Loucy (cell line): ENCODE measurements at regions not wholly inside any gene's neighbourhood (a gene's known extent, or its start where the extent isn't known, plus 50 kb on each side); places are given as distances from the start of the nearest gene placed in this dataset.

Experiments
- H2AFZ ChIP-seq: fragments of 200-600 bp; sonication (generic); 2 replicates; pipeline ENCODE4 v1.6.0; 2016; ENCODE audit warnings: antibody characterized with exemption, mild to moderate bottlenecking, low read length, moderate library complexity
- H3F3A ChIP-seq: fragments of 200-600 bp; 2 replicates; pipeline ENCODE4 v1.6.0; 2016; ENCODE audit warnings: antibody characterized with exemption, low read depth, mild to moderate bottlenecking
- H3K27me3 ChIP-seq: fragments of 200-600 bp; sonication (generic); 2 replicates; pipeline ENCODE4 v1.6.1; 2014; ENCODE audit warnings: low read length, mild to moderate bottlenecking; ENCODE audit not compliant: insufficient read depth, poor library complexity, severe bottlenecking
- H3K36me3 ChIP-seq: fragments of 200-600 bp; sonication (generic); 2 replicates; pipeline ENCODE4 v1.6.1; 2016; ENCODE audit warnings: low read length; ENCODE audit not compliant: insufficient read depth
- H3K4me1 ChIP-seq: fragments of 200-600 bp; sonication (generic); 2 replicates; pipeline ENCODE4 v1.5.1; 2014; ENCODE audit warnings: low read length, mild to moderate bottlenecking; ENCODE audit not compliant: insufficient read depth, poor library complexity, severe bottlenecking
- H3K4me2 ChIP-seq: fragments of 200-600 bp; sonication (generic); 2 replicates; pipeline ENCODE4 v1.6.0; 2014; ENCODE audit warnings: antibody characterized with exemption, low read length, low read depth, mild to moderate bottlenecking; ENCODE audit not compliant: poor library complexity, severe bottlenecking
- H3K4me3 ChIP-seq: fragments of 200-600 bp; sonication (generic); 2 replicates; pipeline ENCODE4 v1.5.1; 2014; ENCODE audit warnings: low read length, mild to moderate bottlenecking, mixed read lengths; ENCODE audit not compliant: poor library complexity, severe bottlenecking
- H3K79me2 ChIP-seq: fragments of 200-600 bp; sonication (generic); 2 replicates; pipeline ENCODE4 v1.6.1; 2014; ENCODE audit warnings: low read length; ENCODE audit not compliant: insufficient read depth
- H3K9ac ChIP-seq: fragments of 200-600 bp; sonication (generic); 2 replicates; pipeline ENCODE4 v1.6.0; 2014; ENCODE audit warnings: mild to moderate bottlenecking, low read depth, low read length, moderate library complexity; ENCODE audit not compliant: poor library complexity, severe bottlenecking
- H3K9me2 ChIP-seq: fragments of 200-600 bp; sonication (generic); replicated peaks from 2 replicates; pipeline ENCODE4 v1.6.1; 2016; ENCODE audit warnings: low read depth, low read length, mixed read lengths
- H3K9me3 ChIP-seq: fragments of 200-600 bp; sonication (generic); 2 replicates; pipeline ENCODE4 v1.6.1; 2014; ENCODE audit warnings: mild to moderate bottlenecking, antibody characterized with exemption, low read length, low read depth; ENCODE audit not compliant: insufficient read depth
- H4K20me1 ChIP-seq: fragments of 200-600 bp; sonication (generic); 2 replicates; pipeline ENCODE4 v1.6.0; 2014; ENCODE audit warnings: antibody characterized with exemption, low read length, mild to moderate bottlenecking; ENCODE audit not compliant: insufficient read depth, poor library complexity, severe bottlenecking
- CTCF ChIP-seq: fragments of 200-600 bp; sonication (generic); conservative IDR thresholded peaks from 2 replicates; pipeline ENCODE4 v1.5.1; 2014; ENCODE audit warnings: mild to moderate bottlenecking, antibody characterized with exemption, low read length
- EZH2phosphoT487 ChIP-seq: fragments of 200-600 bp; IDR thresholded peaks from 2 replicates; pipeline ENCODE4 v1.6.1; 2018; ENCODE audit warnings: antibody characterized with exemption, mild to moderate bottlenecking, moderate library complexity, borderline replicate concordance

DNA sequence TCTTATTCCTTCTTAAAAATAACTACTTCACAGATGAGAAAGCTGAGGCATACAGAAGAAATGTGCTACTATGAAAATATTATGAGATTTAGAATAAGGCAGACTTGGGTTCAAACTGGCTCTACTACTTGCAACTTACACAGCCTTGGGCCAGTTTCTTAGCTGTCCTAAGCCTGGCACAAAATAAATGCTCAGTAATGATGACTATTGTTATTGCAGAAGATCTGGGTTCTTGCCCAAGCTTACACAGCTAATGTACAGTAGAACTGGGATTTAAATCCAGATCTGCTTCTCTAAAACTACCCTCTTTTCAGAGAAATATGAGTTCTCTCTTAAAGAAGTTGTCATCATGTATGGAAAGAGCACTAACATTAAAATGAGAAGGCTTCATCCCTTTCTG lies 228.2 kb upstream of the TPRG1 start:
- no peaks in the 10 kb centered on the region for H3K4me1 ChIP-seq
- H3K4me2 ChIP-seq: no peak overlapping the region
- no peaks in the 10 kb centered on the region for H3K27me3 ChIP-seq

DNA sequence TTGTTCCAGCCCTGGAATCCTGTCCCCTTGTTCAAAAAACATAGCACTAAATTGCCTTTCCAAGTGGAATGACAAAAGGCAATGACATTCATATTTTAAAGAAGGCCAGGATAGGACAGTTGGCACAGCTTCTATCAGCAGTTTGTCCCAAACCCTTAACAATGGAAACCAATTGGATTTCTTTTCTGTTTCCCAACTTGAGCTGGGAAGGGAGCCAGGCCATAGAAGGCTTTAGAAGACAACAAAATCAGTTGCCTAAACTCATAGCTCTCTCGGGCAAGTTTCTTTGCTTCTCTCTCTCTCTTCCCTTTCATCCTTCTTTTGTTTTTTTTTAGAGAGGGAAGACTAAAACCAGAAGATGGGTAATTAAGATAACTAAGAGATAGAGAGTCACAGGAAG lies 227.7 kb upstream of the TPRG1 start:
- Histone ChIP-seq H3K4me2 (no peak overlapping the region), H3K4me3 (no peak overlapping the region)
- TF ChIP-seq EZH2phosphoT487 (no peak), CTCF (no peak)

More for the DNA sequence above, 228.2 kb upstream of the TPRG1 start:
- Histone ChIP-seq H2AFZ (no peak overlapping the region), H3K9me3 (no peaks in the 10 kb centered on the region), H3K4me3 (no peak overlapping the region), H3K9me2 (no peaks in the 10 kb centered on the region), H3K36me3 (no peaks in the 10 kb centered on the region), H3K9ac (no peak overlapping the region), H4K20me1 (no peaks in the 10 kb centered on the region), H3F3A (no peaks in the 10 kb centered on the region), H3K79me2 (no peaks in the 10 kb centered on the region)
- no peak for TF ChIP-seq CTCF
- TF ChIP-seq EZH2phosphoT487: no peak

DNA sequence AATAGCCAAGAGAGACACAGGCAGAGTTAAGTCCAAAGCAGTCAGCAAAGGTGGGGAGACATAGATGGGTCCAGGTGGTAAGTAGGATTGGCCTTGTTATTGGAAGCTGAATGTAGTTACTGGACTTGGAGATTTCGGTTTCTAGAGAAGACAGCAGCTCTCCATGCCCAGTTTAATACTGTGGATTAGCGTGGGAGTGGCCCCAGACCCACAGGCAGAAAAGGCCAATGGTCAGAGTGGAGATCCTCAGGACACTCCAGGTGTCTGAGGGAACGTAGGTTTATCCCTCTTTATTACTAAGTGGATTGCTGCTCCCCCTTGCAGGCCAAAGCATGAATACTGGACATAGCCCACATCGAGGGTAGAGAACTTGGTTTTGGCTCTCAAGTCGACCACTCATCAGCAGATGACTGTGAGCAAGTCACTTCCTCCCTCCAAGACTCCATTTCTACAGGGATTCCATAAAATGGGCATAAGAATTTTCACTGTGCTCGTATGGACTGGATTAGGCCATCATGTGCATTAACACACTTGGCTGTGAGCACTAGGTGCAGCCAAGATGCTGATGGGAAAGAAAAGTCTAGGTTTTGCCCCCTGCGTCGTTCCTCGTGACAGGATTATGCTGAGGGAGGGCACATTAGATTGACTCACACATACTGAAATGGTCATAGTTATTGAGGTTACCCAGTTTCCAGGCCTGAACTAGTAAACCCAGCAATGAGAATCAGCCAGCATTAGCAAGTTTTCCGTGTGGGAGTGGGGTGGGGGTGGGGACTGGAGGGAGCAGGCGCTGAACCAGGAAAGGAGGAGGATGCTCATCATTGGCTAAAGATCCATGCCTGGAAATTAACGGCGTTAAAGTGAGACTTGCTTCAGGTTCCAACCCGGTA lies 225.2 kb upstream of the TPRG1 start:
- Histone ChIP-seq H3K4me2 (no peak overlapping the region), H4K20me1 (no peaks in the 10 kb centered on the region), H3K9me3 (no peaks in the 10 kb centered on the region), H3K27me3 (no peaks in the 10 kb centered on the region), H3K9me2 (no peaks in the 10 kb centered on the region), H3K79me2 (no peaks in the 10 kb centered on the region), H3K4me3 (no peak overlapping the region), H3K4me1 (no peaks in the 10 kb centered on the region), H3K36me3 (no peaks in the 10 kb centered on the region), H3F3A (no peaks in the 10 kb centered on the region), H2AFZ (no peak overlapping the region), H3K9ac (no peak overlapping the region)
- TF ChIP-seq CTCF (no peak), EZH2phosphoT487 (no peak)

More for the DNA sequence above, 227.7 kb upstream of the TPRG1 start:
- Histone ChIP-seq H2AFZ (no peak overlapping the region), H3K9me2 (no peaks in the 10 kb centered on the region), H3F3A (no peaks in the 10 kb centered on the region), H3K36me3 (no peaks in the 10 kb centered on the region), H4K20me1 (no peaks in the 10 kb centered on the region), H3K9ac (no peak overlapping the region), H3K9me3 (no peaks in the 10 kb centered on the region), H3K27me3 (no peaks in the 10 kb centered on the region), H3K4me1 (no peaks in the 10 kb centered on the region), H3K79me2 (no peaks in the 10 kb centered on the region)
